Lower lobe of right lung (tissue), 2 donors: ENCODE measurements at regions not wholly inside any gene's neighbourhood (a gene's known extent, or its start where the extent isn't known, plus 50 kb on each side); places are given as distances from the start of the nearest gene placed in this dataset.

Experiments used
- ATAC-seq, 2 donors: fragments of 200-7000 bp; cut with Tn5 transposase; one replicate each; pipeline ENCODE4 v1.9.1; 2020 to 2022; ENCODE audit warnings: mild to moderate bottlenecking in 2 of 2, moderate library complexity in 2 of 2
- DNase-seq: peaks from one replicate; pipeline ENCODE4 v3.0.0-alpha.2; 2020
- H3K27ac ChIP-seq: fragments of 200-600 bp; one replicate; pipeline ENCODE4 v1.8.0; 2022
- H3K27me3 ChIP-seq: fragments of 200-600 bp; one replicate; pipeline ENCODE4 v1.8.0; 2022; ENCODE audit warnings: low read depth
- H3K36me3 ChIP-seq: fragments of 200-600 bp; one replicate; pipeline ENCODE4 v1.8.0; 2022; ENCODE audit warnings: mild to moderate bottlenecking
- H3K4me1 ChIP-seq: fragments of 200-600 bp; one replicate; pipeline ENCODE4 v1.8.0; 2022
- H3K4me3 ChIP-seq: fragments of 200-600 bp; one replicate; pipeline ENCODE4 v1.8.0; 2022; ENCODE audit warnings: mild to moderate bottlenecking
- H3K9me3 ChIP-seq: fragments of 200-600 bp; one replicate; pipeline ENCODE4 v1.8.0; 2022
- intact Hi-C: fragments of 100-400 bp; cut with DNase I; formaldehyde crosslinking; loops from one replicate; pipeline ENCODE4 v1.11.0; 2022
- TF ChIP-seq, protein P1 (sequence below): fragments of 200-600 bp; IDR thresholded peaks from one replicate; pipeline ENCODE4 v1.8.0; 2022; ENCODE audit warnings: antibody characterized with exemption, mild to moderate bottlenecking
- donor health status: DM: no; HTN: yes; CAD: no; lungs with severe emphysema.

- no peaks in the 10 kb centered on the region for H3K27me3 ChIP-seq
- ATAC-seq, result no peak
- no peak for DNase-seq
Measured at GRCh38 chr6:48817333-48818051, 645.6 kb downstream of the MMUT start.

GRCh38 chr6:48814957-48815356 is 648.1 kb downstream of the MMUT start:
- no peaks in the 10 kb centered on the region for H3K27me3 ChIP-seq
- no peak for ATAC-seq
- DNase-seq, result no peak
- no peak overlapping the region for H3K4me3 ChIP-seq
- intact Hi-C loops, result no loop called here
- H3K27ac ChIP-seq, result no peak overlapping the region
- H3K9me3 ChIP-seq, result no peaks in the 10 kb centered on the region
- TF ChIP-seq, protein P1, sequence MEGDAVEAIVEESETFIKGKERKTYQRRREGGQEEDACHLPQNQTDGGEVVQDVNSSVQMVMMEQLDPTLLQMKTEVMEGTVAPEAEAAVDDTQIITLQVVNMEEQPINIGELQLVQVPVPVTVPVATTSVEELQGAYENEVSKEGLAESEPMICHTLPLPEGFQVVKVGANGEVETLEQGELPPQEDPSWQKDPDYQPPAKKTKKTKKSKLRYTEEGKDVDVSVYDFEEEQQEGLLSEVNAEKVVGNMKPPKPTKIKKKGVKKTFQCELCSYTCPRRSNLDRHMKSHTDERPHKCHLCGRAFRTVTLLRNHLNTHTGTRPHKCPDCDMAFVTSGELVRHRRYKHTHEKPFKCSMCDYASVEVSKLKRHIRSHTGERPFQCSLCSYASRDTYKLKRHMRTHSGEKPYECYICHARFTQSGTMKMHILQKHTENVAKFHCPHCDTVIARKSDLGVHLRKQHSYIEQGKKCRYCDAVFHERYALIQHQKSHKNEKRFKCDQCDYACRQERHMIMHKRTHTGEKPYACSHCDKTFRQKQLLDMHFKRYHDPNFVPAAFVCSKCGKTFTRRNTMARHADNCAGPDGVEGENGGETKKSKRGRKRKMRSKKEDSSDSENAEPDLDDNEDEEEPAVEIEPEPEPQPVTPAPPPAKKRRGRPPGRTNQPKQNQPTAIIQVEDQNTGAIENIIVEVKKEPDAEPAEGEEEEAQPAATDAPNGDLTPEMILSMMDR, result no peak
- H3K4me1 ChIP-seq, result no peaks in the 10 kb centered on the region
- no peaks in the 10 kb centered on the region for H3K36me3 ChIP-seq

More at GRCh38 chr6:48817333-48818051, 645.6 kb downstream of the MMUT start:
- TF ChIP-seq, protein P1, result no peak
- Histone ChIP-seq H3K4me1 (no peaks in the 10 kb centered on the region), H3K36me3 (no peaks in the 10 kb centered on the region), H3K27ac (no peak overlapping the region), H3K9me3 (no peaks in the 10 kb centered on the region), H3K4me3 (no peak overlapping the region)
- intact Hi-C loops, result no loop called here

GRCh38 chr6:48813836-48814235 is 649.2 kb downstream of the MMUT start:
- intact Hi-C loops, result no loop called here
- Histone ChIP-seq H3K36me3 (no peaks in the 10 kb centered on the region), H3K27me3 (no peaks in the 10 kb centered on the region), H3K9me3 (no peaks in the 10 kb centered on the region), H3K27ac (no peak overlapping the region), H3K4me1 (no peaks in the 10 kb centered on the region), H3K4me3 (no peak overlapping the region)
- DNase-seq (no peak), ATAC-seq (no peak)
- TF ChIP-seq, protein P1, result no peak

DNA sequence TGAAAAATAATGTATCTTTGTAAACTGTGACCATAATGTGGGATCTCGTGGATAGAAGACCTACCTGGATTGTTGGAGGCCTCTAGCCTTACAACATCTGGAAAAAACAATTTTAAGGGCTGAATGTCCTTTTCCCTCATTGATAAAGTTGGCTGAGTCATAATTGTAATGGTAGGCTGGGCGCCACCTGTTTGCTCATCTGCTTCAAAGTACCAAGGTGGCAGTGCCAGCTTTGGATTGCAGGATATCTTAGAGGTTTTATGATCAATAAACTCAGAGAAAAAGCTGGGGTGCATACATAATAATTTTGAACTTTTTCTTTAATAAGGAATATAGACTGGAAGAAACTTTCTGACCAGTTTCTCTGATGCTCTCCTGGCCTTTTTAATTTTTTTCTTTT is 653.4 kb downstream of the MMUT start:
- H3K4me3 ChIP-seq, result no peak overlapping the region
- ATAC-seq (no peak), DNase-seq (no peak)
- intact Hi-C loops, result no loop called here
- no peaks in the 10 kb centered on the region for H3K27me3 ChIP-seq
- H3K27ac ChIP-seq, result no peak overlapping the region
- no peaks in the 10 kb centered on the region for H3K4me1 ChIP-seq
- H3K9me3 ChIP-seq, result no peaks in the 10 kb centered on the region
- no peaks in the 10 kb centered on the region for H3K36me3 ChIP-seq
- TF ChIP-seq, protein P1, result no peak

GRCh38 chr6:48809245-48809644 is 653.8 kb downstream of the MMUT start:
- no peak for ATAC-seq
- H3K27ac ChIP-seq, result no peak overlapping the region
- intact Hi-C loops, result no loop called here
- H3K4me3 ChIP-seq, result no peak overlapping the region
- no peaks in the 10 kb centered on the region for H3K36me3 ChIP-seq
- H3K27me3 ChIP-seq, result no peaks in the 10 kb centered on the region
- H3K9me3 ChIP-seq, result no peaks in the 10 kb centered on the region
- DNase-seq, result no peak
- TF ChIP-seq, protein P1, result no peak
- H3K4me1 ChIP-seq, result no peaks in the 10 kb centered on the region
